ENCODE measurements at regions not wholly inside any gene's neighbourhood (a gene's known extent, or its start where the extent isn't known, plus 50 kb on each side); places are given as distances from the start of the nearest gene placed in this dataset.

DNA sequence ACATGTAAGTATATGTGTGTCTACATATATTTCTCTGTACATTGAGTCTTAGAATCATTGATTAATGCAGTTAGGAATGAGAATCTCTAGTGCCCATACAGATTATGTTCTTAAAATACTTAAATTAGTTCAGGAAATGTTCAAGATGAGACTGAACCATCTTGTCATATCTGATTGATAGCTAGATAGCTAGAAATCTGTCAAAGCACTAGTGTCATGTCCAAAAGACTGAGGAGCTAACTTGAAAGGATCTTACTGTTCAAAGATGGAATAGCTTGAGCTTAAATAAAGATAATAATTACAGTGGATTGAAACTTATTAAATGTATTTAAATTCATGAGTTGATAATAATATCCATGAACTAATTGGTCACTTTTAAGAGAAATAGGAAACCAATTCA, 191.7 kb upstream of the TCF21 start:
- TF ChIP-seq CTCF (IDR thresholded peaks at IDR 0.05; ENCODE audit: extremely low read depth in 1 of 2, insufficient read depth in 1 of 2, low read depth in 1 of 2, low read length in 2 of 2) = no peak
- TF ChIP-seq EZH2 (IDR thresholded peaks at IDR 0.05; ENCODE audit: borderline replicate concordance, low read depth, low read length, severe bottlenecking) = no peak
- no peak for TF ChIP-seq POLR2AphosphoS5 (IDR thresholded peaks at IDR 0.05; ENCODE audit: insufficient read depth, low read depth, low read length)
- no peak for TF ChIP-seq POLR2A (IDR thresholded peaks at IDR 0.05; ENCODE audit: low read depth, low read length)
- TF ChIP-seq MAX (IDR thresholded peaks at IDR 0.05; ENCODE audit: insufficient read depth, insufficient read length) = no peak
